ENCODE measurements at regions not wholly inside any gene's neighbourhood (a gene's known extent, or its start where the extent isn't known, plus 50 kb on each side); places are given as distances from the start of the nearest gene placed in this dataset.
A peak's percentile ranks its signal among the peaks of the same experiment; 100 is the strongest.

DNA sequence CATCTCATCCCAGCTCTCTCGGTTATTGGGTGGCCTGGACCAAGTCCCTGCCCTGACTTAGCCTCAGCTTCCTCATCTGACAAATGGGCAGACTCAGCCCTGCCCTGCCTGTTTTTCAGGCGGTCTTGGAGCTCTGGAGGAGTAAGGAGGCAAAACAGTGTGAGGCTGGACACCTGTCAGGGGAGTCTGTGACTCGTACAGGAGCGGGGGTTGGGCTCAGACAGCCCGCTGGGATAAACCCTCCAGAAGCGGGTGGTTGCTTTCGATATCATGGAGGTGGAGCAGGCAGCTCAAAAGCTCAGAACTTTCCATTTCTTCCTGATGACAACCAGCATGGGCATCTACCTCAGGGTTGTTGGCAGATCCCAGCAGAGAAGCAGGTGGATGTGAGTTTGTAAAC, 72.9 kb upstream of the GGTA1 start:
- Histone ChIP-seq H3K9me3 (ENCODE audit: control insufficient read depth in 2 of 3, insufficient read depth in 1 of 3, low read length in 3 of 3) (no peaks in the 10 kb centered on the region), H3K4me3 (ENCODE audit: low read length in 3 of 3) (no peak overlapping the region), H3K27me3 (ENCODE audit: control insufficient read depth, insufficient read depth, low read length) (no peaks in the 10 kb centered on the region), H3K36me3 (ENCODE audit: control insufficient read depth in 2 of 3, insufficient read depth in 3 of 3, low read length in 3 of 3) (no peaks in the 10 kb centered on the region), H3K27ac (ENCODE audit: low read depth in 2 of 2, low read length in 2 of 2) (no peak overlapping the region), H3K4me1 (ENCODE audit: control insufficient read depth in 2 of 3, insufficient read depth in 2 of 3, low read depth in 1 of 3, low read length in 3 of 3) (peaks cover 0 to 14% (median 3%) of the 10 kb centered on the region in 3 donors), H3K9ac (ENCODE audit: low read length in 3 of 3) (no peak overlapping the region)
- intact Hi-C loops (cut with DNase I) = no loop called here
- DNase-seq = no peak
- FAIRE-seq = no peak
- TF ChIP-seq, protein P1, sequence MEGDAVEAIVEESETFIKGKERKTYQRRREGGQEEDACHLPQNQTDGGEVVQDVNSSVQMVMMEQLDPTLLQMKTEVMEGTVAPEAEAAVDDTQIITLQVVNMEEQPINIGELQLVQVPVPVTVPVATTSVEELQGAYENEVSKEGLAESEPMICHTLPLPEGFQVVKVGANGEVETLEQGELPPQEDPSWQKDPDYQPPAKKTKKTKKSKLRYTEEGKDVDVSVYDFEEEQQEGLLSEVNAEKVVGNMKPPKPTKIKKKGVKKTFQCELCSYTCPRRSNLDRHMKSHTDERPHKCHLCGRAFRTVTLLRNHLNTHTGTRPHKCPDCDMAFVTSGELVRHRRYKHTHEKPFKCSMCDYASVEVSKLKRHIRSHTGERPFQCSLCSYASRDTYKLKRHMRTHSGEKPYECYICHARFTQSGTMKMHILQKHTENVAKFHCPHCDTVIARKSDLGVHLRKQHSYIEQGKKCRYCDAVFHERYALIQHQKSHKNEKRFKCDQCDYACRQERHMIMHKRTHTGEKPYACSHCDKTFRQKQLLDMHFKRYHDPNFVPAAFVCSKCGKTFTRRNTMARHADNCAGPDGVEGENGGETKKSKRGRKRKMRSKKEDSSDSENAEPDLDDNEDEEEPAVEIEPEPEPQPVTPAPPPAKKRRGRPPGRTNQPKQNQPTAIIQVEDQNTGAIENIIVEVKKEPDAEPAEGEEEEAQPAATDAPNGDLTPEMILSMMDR (IDR thresholded peaks at IDR 0.05; ENCODE audit: borderline replicate concordance, extremely low read depth, insufficient read depth) = no peak

DNA sequence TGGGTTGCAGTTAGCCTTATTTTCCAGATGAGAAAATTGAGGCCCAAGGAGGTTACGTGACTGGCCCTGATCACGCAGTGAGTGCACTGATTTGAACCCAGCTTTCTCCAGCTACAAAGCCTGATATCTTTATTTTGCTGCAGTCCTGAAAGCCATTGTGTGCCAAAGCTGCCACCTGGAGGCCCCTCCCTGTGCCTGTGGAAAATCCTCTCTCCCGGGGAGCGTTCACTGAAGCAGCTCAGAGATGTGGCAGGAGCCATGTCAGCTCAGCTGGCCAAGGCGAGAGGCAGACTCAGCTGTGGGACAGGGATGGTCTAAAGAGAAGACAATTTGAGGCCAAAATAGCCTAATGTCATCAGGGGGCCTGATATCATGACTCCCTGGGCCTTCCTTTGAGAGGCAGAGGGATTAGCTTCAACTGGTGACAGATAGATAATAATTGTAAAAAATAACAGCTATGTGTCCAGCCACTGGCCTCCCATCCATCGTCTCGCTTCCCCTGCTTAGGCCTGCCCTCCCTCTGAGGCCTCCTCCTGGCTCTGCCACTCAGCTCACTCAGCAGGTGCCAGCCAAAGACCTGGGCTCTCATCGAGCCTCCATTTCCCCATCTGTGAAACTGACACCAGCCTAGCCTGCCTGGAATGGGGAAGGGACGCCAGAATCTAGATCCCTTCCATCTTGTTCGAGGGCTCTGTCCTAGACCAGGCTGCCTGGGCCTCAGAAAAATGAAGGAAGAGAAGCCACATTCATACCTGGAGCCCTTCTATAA, 74.3 kb upstream of the GGTA1 start:
- FAIRE-seq (no peak), DNase-seq (peak in 1 of 5 donors; percentile 39)
- intact Hi-C loops (cut with DNase I) = no loop called here
- no peak overlapping the region for H3K4me3 ChIP-seq (ENCODE audit: low read length in 3 of 3)
- no peak overlapping the region for H3K9ac ChIP-seq (ENCODE audit: low read length in 3 of 3)
- no peaks in the 10 kb centered on the region for H3K27me3 ChIP-seq (ENCODE audit: control insufficient read depth, insufficient read depth, low read length)
- H3K4me1 ChIP-seq (ENCODE audit: control insufficient read depth in 2 of 3, insufficient read depth in 2 of 3, low read depth in 1 of 3, low read length in 3 of 3) = peaks cover 0 to 1% (median 0%) of the 10 kb centered on the region in 3 donors
- TF ChIP-seq, protein P1 (IDR thresholded peaks at IDR 0.05; ENCODE audit: borderline replicate concordance, extremely low read depth, insufficient read depth) = no peak
- no peaks in the 10 kb centered on the region for H3K9me3 ChIP-seq (ENCODE audit: control insufficient read depth in 2 of 3, insufficient read depth in 1 of 3, low read length in 3 of 3)
- H3K36me3 ChIP-seq (ENCODE audit: control insufficient read depth in 2 of 3, insufficient read depth in 3 of 3, low read length in 3 of 3) = no peaks in the 10 kb centered on the region
- H3K27ac ChIP-seq (ENCODE audit: low read depth in 2 of 2, low read length in 2 of 2) = no peak overlapping the region

DNA sequence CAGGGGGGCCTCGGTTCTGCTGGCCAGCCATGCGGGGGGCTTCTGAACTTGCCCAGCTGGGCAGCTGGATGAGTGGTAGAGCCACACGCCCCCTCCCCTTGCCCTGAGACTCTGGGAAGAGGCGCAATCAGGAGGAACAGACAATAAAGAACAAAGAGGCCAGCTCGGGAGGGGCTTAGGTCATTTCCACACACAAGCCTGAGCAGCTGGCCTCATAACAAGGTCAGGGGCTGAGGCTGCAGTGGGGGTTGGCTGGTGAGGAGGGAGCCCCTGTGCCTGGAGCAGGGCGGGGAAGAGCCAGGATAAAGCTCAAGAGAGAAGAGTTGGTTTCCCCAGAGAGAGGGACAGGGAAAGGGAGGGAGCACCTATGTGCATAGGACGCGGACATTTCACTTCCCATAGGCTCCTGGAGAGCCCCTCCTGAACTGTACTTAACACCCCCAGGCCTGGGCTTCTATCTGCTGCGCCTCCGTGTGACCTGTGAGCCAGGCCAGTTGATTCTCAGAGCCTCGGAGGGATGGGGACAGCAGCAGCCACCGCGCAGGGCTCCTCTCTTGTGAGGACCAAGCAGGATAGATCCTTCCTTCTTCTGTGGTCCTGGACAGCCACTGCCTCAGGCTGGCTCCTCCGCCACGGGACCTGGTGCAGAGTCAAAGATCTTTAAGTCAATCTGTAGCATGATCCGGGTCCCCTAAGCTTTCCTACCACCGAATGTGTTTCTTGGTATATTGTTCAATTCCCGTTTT, 75.3 kb upstream of the GGTA1 start:
- TF ChIP-seq, protein P1 (IDR thresholded peaks at IDR 0.05; ENCODE audit: borderline replicate concordance, extremely low read depth, insufficient read depth) = no peak
- no peak for FAIRE-seq
- Histone ChIP-seq H3K27ac (ENCODE audit: low read depth in 2 of 2, low read length in 2 of 2) (no peak overlapping the region), H3K9me3 (ENCODE audit: control insufficient read depth in 2 of 3, insufficient read depth in 1 of 3, low read length in 3 of 3) (no peaks in the 10 kb centered on the region), H3K4me1 (ENCODE audit: control insufficient read depth in 2 of 3, insufficient read depth in 2 of 3, low read depth in 1 of 3, low read length in 3 of 3) (no peaks in the 10 kb centered on the region), H3K36me3 (ENCODE audit: control insufficient read depth in 2 of 3, insufficient read depth in 3 of 3, low read length in 3 of 3) (no peaks in the 10 kb centered on the region), H3K4me3 (ENCODE audit: low read length in 3 of 3) (no peak overlapping the region), H3K27me3 (ENCODE audit: control insufficient read depth, insufficient read depth, low read length) (no peaks in the 10 kb centered on the region), H3K9ac (ENCODE audit: low read length in 3 of 3) (no peak overlapping the region)
- intact Hi-C loops (cut with DNase I) = no loop called here
- peak in 3 of 5 donors; percentile 46 to 51 (median 47) for DNase-seq

All from kidney (tissue), 13 donors.